OCI-LY7 (cell line): ENCODE measurements at regions not wholly inside any gene's neighbourhood (a gene's known extent, or its start where the extent isn't known, plus 50 kb on each side); places are given as distances from the start of the nearest gene placed in this dataset.

Experiments used
- EZH2phosphoT487 ChIP-seq: fragments of 200-600 bp; sonication (generic); IDR thresholded peaks from 2 replicates; pipeline ENCODE4 v1.6.1; 2018; ENCODE audit warnings: low read depth, borderline replicate concordance, mild to moderate bottlenecking, mixed run types, antibody characterized with exemption, low read length, moderate library complexity, mixed read lengths
- TF ChIP-seq, protein P1 (sequence below): fragments of 200-600 bp; sonication (generic); conservative IDR thresholded peaks from 2 replicates; pipeline ENCODE4 v1.5.1; 2014; ENCODE audit warnings: mild to moderate bottlenecking, antibody characterized with exemption, low read length, moderate library complexity, mixed read lengths

DNA sequence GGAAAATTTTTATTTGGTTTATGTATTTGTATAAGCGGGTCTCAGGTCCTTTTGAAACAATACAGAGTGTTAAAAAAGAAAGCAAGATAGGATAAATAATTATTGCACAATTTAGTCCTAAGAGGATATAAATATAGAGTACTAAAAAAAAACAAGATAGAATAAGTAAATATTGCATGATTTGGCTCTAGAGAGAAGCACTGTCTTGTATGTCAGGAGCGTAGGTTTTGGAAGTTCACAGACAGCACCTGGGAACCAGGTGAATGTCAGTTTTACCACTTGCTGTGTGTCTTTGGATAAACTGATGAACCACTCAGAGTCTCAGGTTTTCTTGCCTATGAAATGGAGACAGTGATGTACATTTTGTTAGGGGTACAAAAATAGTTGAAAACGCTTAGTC lies 266.2 kb upstream of the ADAMTSL1 start:
- TF ChIP-seq, protein P1, sequence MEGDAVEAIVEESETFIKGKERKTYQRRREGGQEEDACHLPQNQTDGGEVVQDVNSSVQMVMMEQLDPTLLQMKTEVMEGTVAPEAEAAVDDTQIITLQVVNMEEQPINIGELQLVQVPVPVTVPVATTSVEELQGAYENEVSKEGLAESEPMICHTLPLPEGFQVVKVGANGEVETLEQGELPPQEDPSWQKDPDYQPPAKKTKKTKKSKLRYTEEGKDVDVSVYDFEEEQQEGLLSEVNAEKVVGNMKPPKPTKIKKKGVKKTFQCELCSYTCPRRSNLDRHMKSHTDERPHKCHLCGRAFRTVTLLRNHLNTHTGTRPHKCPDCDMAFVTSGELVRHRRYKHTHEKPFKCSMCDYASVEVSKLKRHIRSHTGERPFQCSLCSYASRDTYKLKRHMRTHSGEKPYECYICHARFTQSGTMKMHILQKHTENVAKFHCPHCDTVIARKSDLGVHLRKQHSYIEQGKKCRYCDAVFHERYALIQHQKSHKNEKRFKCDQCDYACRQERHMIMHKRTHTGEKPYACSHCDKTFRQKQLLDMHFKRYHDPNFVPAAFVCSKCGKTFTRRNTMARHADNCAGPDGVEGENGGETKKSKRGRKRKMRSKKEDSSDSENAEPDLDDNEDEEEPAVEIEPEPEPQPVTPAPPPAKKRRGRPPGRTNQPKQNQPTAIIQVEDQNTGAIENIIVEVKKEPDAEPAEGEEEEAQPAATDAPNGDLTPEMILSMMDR = no peak
- TF ChIP-seq EZH2phosphoT487 = no peak
